Common myeloid progenitor, CD34-positive (primary cell): ENCODE measurements at regions not wholly inside any gene's neighbourhood (a gene's known extent, or its start where the extent isn't known, plus 50 kb on each side); places are given as distances from the start of the nearest gene placed in this dataset.

Source experiments
- CTCF ChIA-PET: fragments of 350-600 bp; sonication (Branson Sonifier 250); formaldehyde crosslinking; loops from one replicate; lab custom pipeline; 2021; ENCODE audit warnings: antibody characterized with exemption; lab: Charles Lee
- POLR2A ChIA-PET: fragments of 350-600 bp; sonication (Branson Sonifier 250); formaldehyde crosslinking; loops from one replicate; lab custom pipeline; 2021; ENCODE audit warnings: antibody characterized with exemption; lab: Charles Lee
- DNase-seq, 3 donors: peaks; one replicate each; pipeline versions ENCODE4 v3.0.0 to v3.0.0-alpha.2; 2013
- H3K27ac ChIP-seq, 2 experiments: 1 replicate in 1 of 2; 2 replicates in 1 of 2; pipeline ENCODE4 v1.7.0; 2013; ENCODE audit warnings: inconsistent platforms in 2 of 2, low read length in 2 of 2, mild to moderate bottlenecking in 2 of 2, low read depth in 1 of 2, moderate library complexity in 1 of 2; ENCODE audit not compliant: severe bottlenecking in 2 of 2, insufficient read depth in 1 of 2, poor library complexity in 1 of 2
- H3K27me3 ChIP-seq, 5 experiments: replicated peaks in 2 of 5; 1 replicate in 3 of 5; 2 replicates in 2 of 5; pipeline versions ENCODE4 v1.6.1 to v1.7.0; 2013; ENCODE audit warnings: low read length in 4 of 5, mild to moderate bottlenecking in 2 of 5, moderate library complexity in 2 of 5, inconsistent platforms in 1 of 5; ENCODE audit not compliant: insufficient read depth in 5 of 5, control insufficient read depth in 4 of 5
- H3K36me3 ChIP-seq, 4 experiments: 1 replicate in 2 of 4; 2 replicates in 2 of 4; pipeline versions ENCODE4 v1.6.1 to v1.7.0; 2013; ENCODE audit warnings: low read length in 3 of 4, control low read depth in 1 of 4, mild to moderate bottlenecking in 1 of 4; ENCODE audit not compliant: control insufficient read depth in 4 of 4, insufficient read depth in 4 of 4
- H3K4me1 ChIP-seq, 4 experiments: 1 replicate in 3 of 4; 2 replicates in 1 of 4; pipeline versions ENCODE4 v1.6.1 to v1.7.1; 2013; ENCODE audit warnings: low read length in 3 of 4, mild to moderate bottlenecking in 3 of 4, control low read depth in 1 of 4, inconsistent platforms in 1 of 4, moderate library complexity in 1 of 4; ENCODE audit not compliant: control insufficient read depth in 4 of 4, insufficient read depth in 4 of 4; ENCODE audit errors: control extremely low read depth in 1 of 4
- H3K4me3 ChIP-seq, 7 experiments: 1 replicate in 4 of 7; 2 replicates in 3 of 7; pipeline versions ENCODE4 v1.5.1 to v1.7.0; 2013; ENCODE audit warnings: mild to moderate bottlenecking in 7 of 7, low read length in 6 of 7, moderate library complexity in 6 of 7, inconsistent platforms in 2 of 7, low read depth in 2 of 7, control low read depth in 1 of 7; ENCODE audit not compliant: insufficient read depth in 4 of 7, control insufficient read depth in 1 of 7; ENCODE audit errors: extremely low read depth in 1 of 7
- H3K9me3 ChIP-seq, 5 experiments: 1 replicate in 4 of 5; 2 replicates in 1 of 5; pipeline versions ENCODE4 v1.6.1 to v1.7.1; 2013; ENCODE audit warnings: low read length in 4 of 5, mild to moderate bottlenecking in 2 of 5, inconsistent platforms in 1 of 5, low read depth in 1 of 5, moderate library complexity in 1 of 5; ENCODE audit not compliant: control insufficient read depth in 4 of 5, insufficient read depth in 2 of 5; ENCODE audit errors: control extremely low read depth in 1 of 5
- WGBS: methylation state at CpG from one replicate; pipeline ENCODE4 v1.1.5; 2013; ENCODE audit not compliant: insufficient coverage; 5-methylcytosine and 5-hydroxymethylcytosine counted together

DNA sequence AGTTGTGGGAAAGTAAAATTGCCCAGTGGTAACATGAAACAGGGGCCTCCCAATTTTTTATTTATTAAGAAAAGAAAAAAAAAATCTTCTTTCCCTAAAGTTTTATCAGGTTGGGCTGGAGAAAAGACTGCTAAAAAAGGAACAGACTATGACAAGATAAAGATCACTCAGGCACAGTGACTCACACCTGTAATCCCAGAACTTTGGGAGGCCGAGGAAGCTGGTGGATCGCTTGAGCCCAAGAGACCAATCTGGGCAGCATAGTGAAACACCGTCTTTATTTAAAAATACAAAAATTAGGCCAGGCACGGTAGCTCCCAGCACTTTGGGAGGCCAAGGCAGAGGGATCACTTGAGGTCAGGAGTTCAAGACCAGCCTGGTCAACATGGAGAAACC is 312.5 kb downstream of the CETN3 start:
- Histone ChIP-seq H3K27me3 (no peaks in the 10 kb centered on the region), H3K36me3 (no peaks in the 10 kb centered on the region), H3K4me1 (peaks cover 0 to 11% (median 6%) of the 10 kb centered on the region in 4 experiments), H3K4me3 (no peak overlapping the region), H3K27ac (no peak overlapping the region), H3K9me3 (peaks cover 0 to 1% (median 0%) of the 10 kb centered on the region in 5 experiments)
- DNase-seq: no peak
- POLR2A ChIA-PET: no interaction called here
- CTCF ChIA-PET: no interaction called here
- 98% methylated on average over 4 of the region's 4 CpGs for WGBS

DNA sequence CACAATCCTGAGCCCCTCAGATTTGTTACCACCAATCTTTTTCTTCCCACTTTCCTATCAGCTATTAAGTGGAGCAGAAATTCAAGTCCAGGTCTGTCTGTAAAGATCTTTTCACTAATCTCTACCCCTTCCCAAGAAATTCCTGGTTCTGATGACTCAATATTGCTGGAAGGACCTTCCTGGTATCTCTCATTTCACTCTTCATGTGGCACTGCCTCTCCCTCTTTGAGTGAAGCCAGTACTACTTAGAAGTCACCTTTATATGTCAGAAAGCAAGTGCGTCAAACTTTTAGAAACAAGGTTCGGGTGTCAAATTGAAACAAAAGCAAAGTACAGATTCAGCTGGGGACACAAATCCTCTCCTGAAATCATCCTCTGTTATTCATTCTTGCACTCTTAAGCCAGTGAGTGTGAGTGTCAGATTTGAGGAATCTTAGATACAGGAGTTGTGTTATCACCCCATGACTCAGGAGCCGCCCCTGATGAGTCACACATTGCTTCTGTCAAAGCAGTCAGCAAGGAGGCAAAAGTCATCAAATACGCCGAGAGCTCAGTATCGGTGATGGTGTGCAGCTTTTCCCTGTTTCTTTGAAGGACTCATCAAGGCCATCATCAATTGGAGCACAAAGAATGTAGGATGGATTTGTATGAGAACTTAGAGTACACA is 313.0 kb downstream of the CETN3 start:
- Histone ChIP-seq H3K36me3 (no peaks in the 10 kb centered on the region), H3K4me1 (peaks cover 0 to 11% (median 6%) of the 10 kb centered on the region in 4 experiments), H3K4me3 (no peak overlapping the region), H3K9me3 (peaks cover 0 to 1% (median 0%) of the 10 kb centered on the region in 5 experiments), H3K27ac (no peak overlapping the region), H3K27me3 (no peaks in the 10 kb centered on the region)
- DNase-seq: no peak
- ChIA-PET POLR2A (no interaction called here), CTCF (no interaction called here)
- 98% methylated on average over 6 of the region's 6 CpGs for WGBS

DNA sequence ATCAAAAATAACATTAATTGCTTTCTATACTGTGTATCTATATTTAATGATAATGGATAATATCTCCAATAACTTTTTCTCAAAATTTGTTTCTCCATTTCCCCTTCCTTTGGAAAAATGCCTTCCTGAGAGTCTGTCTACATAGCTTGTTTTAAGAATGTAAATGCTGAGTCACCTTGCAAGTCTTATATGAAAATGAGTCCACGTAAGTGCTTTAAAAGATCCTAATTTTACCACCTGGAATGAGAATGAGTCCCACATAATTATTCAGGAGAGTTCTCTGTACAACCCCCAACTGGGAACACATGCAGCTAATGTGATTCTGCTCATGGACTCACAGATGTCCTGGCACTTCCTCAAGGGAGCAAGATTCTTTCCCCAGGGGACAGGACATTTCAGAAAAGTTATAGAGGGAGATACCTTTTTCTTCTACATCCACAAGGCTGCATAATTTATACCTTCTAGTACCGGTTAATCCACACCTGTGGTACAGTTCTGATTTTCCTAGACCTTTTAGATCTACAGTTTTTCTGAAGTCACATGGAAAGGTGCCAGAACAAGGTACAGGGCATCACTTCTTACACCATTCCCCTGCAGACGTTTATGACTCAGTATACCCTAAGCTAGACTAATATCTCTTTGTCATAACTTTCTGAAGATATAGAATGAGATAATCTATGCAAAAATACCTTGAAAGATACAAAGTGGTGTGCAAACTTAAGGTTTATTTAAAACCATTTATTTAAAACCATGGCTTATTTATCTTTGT is 314.1 kb downstream of the CETN3 start:
- no peak for DNase-seq
- H3K27me3 ChIP-seq: no peaks in the 10 kb centered on the region
- CTCF ChIA-PET: no interaction called here
- H3K9me3 ChIP-seq: peaks cover 0 to 1% (median 0%) of the 10 kb centered on the region in 5 experiments
- no peaks in the 10 kb centered on the region for H3K36me3 ChIP-seq
- no peak overlapping the region for H3K4me3 ChIP-seq
- no peak overlapping the region for H3K27ac ChIP-seq
- peaks cover 0 to 11% (median 6%) of the 10 kb centered on the region in 4 experiments for H3K4me1 ChIP-seq
- POLR2A ChIA-PET: no interaction called here
- 91% methylated on average over 1 of the region's 3 CpGs for WGBS

DNA sequence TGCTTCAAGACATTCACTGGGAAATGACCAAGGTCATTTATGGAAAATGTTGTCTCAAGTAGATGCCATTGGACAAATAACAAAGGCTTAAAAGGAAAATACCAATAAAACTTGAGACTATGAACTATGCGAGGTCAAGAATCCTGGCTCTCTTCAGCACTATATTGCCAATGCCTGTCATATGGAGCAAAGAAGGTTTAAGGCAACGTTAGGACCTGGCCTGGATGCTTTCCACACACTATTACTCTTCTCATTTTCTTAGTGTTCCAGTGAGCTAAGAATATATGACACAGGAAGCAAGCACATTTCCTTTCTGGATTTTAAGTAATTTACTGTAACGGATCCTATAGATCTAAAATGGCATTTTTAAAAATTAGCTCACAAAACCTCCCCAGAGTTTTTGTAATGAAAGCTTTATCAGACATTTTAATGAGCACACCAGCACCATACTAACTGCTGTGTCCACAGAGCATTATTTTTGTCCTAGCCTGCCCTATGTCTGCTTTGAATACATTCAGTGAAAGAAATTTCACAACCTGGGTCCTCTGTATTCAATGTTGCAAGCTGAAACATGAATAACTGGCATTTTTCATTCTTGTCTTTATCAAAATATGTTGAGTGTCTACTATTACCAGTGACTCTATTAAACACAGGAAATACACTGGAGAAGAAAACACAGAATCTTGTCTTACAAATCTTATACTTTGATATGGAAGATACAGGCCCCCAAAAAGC is 315.6 kb downstream of the CETN3 start:
- Histone ChIP-seq H3K4me1 (peaks cover 0 to 11% (median 6%) of the 10 kb centered on the region in 4 experiments), H3K9me3 (peaks cover 0 to 1% (median 0%) of the 10 kb centered on the region in 5 experiments), H3K4me3 (no peak overlapping the region), H3K27ac (no peak overlapping the region), H3K27me3 (no peaks in the 10 kb centered on the region), H3K36me3 (no peaks in the 10 kb centered on the region)
- DNase-seq: no peak
- 0% methylated on average over 2 of the region's 3 CpGs for WGBS
- ChIA-PET POLR2A (no interaction called here), CTCF (no interaction called here)

DNA sequence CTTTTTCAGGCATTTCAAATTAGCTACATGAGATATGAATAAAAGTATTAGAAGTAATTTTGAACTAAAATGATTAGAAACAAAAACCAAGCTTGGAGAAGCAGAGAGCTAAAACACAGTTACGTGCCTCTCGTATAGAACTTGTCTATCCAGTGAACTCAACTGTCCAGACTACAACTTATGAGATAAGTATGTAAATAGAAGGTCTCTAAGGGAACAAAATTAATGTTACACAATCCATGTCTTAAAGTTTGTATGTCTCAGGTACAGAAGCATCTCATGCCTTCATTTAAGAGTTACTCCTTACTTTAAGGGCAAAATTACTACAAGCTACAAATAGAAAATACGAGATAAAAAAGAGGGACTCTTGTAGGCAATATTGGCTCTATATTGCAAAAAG is 316.8 kb downstream of the CETN3 start:
- no peak overlapping the region for H3K4me3 ChIP-seq
- no CpG with 5 or more reads among the region's 3 CpGs for WGBS
- no peak for DNase-seq
- H3K4me1 ChIP-seq: peaks cover 0 to 11% (median 6%) of the 10 kb centered on the region in 4 experiments
- H3K9me3 ChIP-seq: peaks cover 0 to 1% (median 0%) of the 10 kb centered on the region in 5 experiments
- ChIA-PET POLR2A (no interaction called here), CTCF (no interaction called here)
- H3K27me3 ChIP-seq: no peaks in the 10 kb centered on the region
- no peak overlapping the region for H3K27ac ChIP-seq
- H3K36me3 ChIP-seq: no peaks in the 10 kb centered on the region

DNA sequence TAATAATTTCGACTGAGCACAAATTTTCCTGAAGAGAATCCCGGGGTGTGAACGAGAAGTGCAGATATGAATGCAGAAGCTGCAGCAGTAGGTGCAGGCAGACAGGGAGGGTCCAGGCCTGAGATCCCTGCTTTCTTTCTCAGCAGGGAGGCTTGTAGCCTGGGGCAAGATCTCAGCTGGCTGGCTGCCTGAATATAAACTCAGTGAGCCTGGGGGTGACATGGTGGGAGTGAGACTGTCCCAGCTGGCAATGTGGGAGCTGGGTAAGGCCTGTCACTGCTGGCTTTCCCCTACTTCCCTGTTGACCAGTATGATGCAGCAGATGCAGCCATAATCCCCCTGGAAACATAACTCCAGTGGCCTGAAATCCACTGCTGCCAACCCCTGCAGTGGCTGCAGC is 325.2 kb downstream of the CETN3 start:
- no peaks in the 10 kb centered on the region for H3K27me3 ChIP-seq
- ChIA-PET CTCF (no interaction called here), POLR2A (no interaction called here)
- 100% methylated on average over 3 of the region's 3 CpGs for WGBS
- no peaks in the 10 kb centered on the region for H3K36me3 ChIP-seq
- no peak for DNase-seq
- no peak overlapping the region for H3K4me3 ChIP-seq
- H3K4me1 ChIP-seq: no peaks in the 10 kb centered on the region
- peaks cover 0 to 4% (median 2%) of the 10 kb centered on the region in 5 experiments for H3K9me3 ChIP-seq
- no peak overlapping the region for H3K27ac ChIP-seq
